ENCODE measurements at regions not wholly inside any gene's neighbourhood (a gene's known extent, or its start where the extent isn't known, plus 50 kb on each side); places are given as distances from the start of the nearest gene placed in this dataset.

DNA sequence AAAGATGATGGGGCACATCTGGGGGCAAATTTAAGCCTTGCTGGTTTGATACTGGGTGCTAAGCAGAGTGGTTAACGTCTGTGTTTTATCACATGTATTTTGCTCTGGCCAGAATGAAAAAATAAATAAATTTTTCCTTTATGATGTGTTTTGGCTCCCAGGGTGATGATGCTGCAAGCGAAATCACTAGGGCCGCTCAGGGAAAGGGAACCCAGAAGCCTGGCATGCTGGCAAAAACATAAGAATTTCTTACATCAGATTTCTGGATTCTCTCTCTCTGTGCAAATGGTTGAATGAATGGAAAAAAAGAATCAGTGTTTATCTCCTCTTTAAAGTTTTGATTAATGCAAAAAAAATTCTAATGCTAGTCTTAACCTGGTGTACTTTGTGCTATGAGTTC is 1975.2 kb upstream of the C9orf72 start:
- Histone ChIP-seq H3K27ac (ENCODE audit: extremely low read depth, low read depth, low read length) (no peak overlapping the region), H3K36me3 (ENCODE audit: control insufficient read depth in 2 of 2, insufficient read depth in 1 of 2, low read length in 2 of 2) (no peaks in the 10 kb centered on the region), H3K9me3 (ENCODE audit: control insufficient read depth, insufficient read depth, low read depth, low read length) (no peaks in the 10 kb centered on the region), H3K4me1 (ENCODE audit: control insufficient read depth, insufficient read depth, low read length) (no peaks in the 10 kb centered on the region), H3K4me3 (ENCODE audit: low read depth, low read length) (no peak overlapping the region)
- ChIA-PET POLR2A (no interaction called here), CTCF (no interaction called here)
- TF ChIP-seq, protein P1, sequence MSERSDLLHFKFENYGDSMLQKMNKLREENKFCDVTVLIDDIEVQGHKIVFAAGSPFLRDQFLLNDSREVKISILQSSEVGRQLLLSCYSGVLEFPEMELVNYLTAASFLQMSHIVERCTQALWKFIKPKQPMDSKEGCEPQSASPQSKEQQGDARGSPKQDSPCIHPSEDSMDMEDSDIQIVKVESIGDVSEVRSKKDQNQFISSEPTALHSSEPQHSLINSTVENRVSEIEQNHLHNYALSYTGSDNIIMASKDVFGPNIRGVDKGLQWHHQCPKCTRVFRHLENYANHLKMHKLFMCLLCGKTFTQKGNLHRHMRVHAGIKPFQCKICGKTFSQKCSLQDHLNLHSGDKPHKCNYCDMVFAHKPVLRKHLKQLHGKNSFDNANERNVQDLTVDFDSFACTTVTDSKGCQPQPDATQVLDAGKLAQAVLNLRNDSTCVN (tag by site-specific recombination; optimal IDR thresholded peaks at IDR 0.05): no peak
- TF ChIP-seq ZNF785 (tag by site-specific recombination; IDR thresholded peaks at IDR 0.05) (no peak), ZNF629 (tag by site-specific recombination; IDR thresholded peaks at IDR 0.05) (no peak)
- TF ChIP-seq, protein P2, sequence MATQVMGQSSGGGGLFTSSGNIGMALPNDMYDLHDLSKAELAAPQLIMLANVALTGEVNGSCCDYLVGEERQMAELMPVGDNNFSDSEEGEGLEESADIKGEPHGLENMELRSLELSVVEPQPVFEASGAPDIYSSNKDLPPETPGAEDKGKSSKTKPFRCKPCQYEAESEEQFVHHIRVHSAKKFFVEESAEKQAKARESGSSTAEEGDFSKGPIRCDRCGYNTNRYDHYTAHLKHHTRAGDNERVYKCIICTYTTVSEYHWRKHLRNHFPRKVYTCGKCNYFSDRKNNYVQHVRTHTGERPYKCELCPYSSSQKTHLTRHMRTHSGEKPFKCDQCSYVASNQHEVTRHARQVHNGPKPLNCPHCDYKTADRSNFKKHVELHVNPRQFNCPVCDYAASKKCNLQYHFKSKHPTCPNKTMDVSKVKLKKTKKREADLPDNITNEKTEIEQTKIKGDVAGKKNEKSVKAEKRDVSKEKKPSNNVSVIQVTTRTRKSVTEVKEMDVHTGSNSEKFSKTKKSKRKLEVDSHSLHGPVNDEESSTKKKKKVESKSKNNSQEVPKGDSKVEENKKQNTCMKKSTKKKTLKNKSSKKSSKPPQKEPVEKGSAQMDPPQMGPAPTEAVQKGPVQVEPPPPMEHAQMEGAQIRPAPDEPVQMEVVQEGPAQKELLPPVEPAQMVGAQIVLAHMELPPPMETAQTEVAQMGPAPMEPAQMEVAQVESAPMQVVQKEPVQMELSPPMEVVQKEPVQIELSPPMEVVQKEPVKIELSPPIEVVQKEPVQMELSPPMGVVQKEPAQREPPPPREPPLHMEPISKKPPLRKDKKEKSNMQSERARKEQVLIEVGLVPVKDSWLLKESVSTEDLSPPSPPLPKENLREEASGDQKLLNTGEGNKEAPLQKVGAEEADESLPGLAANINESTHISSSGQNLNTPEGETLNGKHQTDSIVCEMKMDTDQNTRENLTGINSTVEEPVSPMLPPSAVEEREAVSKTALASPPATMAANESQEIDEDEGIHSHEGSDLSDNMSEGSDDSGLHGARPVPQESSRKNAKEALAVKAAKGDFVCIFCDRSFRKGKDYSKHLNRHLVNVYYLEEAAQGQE (tag by site-specific recombination; IDR thresholded peaks at IDR 0.05): no peak

DNA sequence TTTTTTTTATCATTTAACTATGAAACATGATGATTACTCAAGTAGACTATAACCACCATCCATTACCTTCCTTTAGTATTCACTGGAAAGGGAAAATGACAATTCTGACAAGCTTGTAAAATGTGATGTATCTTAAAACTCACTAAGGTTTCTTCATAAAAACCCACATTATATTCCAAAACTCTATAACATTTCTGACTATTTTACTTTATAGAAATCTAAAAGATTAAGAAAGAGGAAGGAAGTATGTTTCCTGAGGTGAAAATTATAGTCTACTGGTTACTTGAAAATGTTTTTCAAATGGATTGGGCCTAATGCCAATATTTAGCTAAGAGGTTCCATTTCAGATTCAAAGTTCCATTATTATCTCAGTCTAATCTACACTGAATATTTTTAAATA is 1982.2 kb upstream of the C9orf72 start:
- H3K4me3 ChIP-seq (ENCODE audit: low read depth, low read length): no peak overlapping the region
- TF ChIP-seq ZNF335 (tag by site-specific recombination; conservative IDR thresholded peaks at IDR 0.05) (no peak), GLIS1 (tag by site-specific recombination; IDR thresholded peaks at IDR 0.05) (no peak), ZNF223 (tag by site-specific recombination; IDR thresholded peaks at IDR 0.05) (no peak)
- no peak overlapping the region for H3K27ac ChIP-seq (ENCODE audit: extremely low read depth, low read depth, low read length)
- no peaks in the 10 kb centered on the region for H3K36me3 ChIP-seq (ENCODE audit: control insufficient read depth in 2 of 2, insufficient read depth in 1 of 2, low read length in 2 of 2)
- ChIA-PET POLR2A (no interaction called here), CTCF (no interaction called here)
- H3K4me1 ChIP-seq (ENCODE audit: control insufficient read depth, insufficient read depth, low read length): no peaks in the 10 kb centered on the region
- H3K9me3 ChIP-seq (ENCODE audit: control insufficient read depth, insufficient read depth, low read depth, low read length): no peaks in the 10 kb centered on the region

DNA sequence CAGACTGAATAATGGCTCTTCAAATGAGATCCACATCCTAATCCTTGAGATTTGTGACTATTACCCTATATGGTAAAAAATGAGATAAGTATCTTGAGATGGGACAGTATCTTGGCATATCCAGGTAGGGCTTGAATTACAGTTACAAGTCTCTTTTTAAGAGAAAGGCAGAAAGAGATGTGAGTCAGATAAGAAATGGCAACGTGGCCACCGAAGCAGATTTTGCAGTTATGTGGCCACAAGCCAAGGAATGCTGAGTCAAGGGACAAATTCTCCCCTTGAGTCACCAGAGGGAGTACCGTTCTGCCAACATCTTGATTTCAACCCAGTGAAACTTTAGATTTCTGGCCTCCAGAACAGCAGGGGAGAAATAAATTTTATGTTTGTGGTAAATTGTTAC is 1983.0 kb upstream of the C9orf72 start:
- no peak overlapping the region for H3K4me3 ChIP-seq (ENCODE audit: low read depth, low read length)
- no peak overlapping the region for H3K27ac ChIP-seq (ENCODE audit: extremely low read depth, low read depth, low read length)
- H3K9me3 ChIP-seq (ENCODE audit: control insufficient read depth, insufficient read depth, low read depth, low read length): no peaks in the 10 kb centered on the region
- ChIA-PET CTCF (no interaction called here), POLR2A (no interaction called here)
- no peaks in the 10 kb centered on the region for H3K36me3 ChIP-seq (ENCODE audit: control insufficient read depth in 2 of 2, insufficient read depth in 1 of 2, low read length in 2 of 2)
- no peaks in the 10 kb centered on the region for H3K4me1 ChIP-seq (ENCODE audit: control insufficient read depth, insufficient read depth, low read length)
- TF ChIP-seq ZNF768 (tag by site-specific recombination; IDR thresholded peaks at IDR 0.05) (no peak), KLF10 (tag by site-specific recombination; IDR thresholded peaks at IDR 0.05) (no peak), ZNF311 (tag by site-specific recombination; IDR thresholded peaks at IDR 0.05; ENCODE audit: borderline replicate concordance) (no peak), ZNF433 (tag by site-specific recombination; IDR thresholded peaks at IDR 0.05; ENCODE audit: low read depth) (no peak), ZFP41 (tag by site-specific recombination; IDR thresholded peaks at IDR 0.05; ENCODE audit: borderline replicate concordance) (no peak), KLF1 (tag by site-specific recombination; IDR thresholded peaks at IDR 0.05) (no peak), ZNF776 (tag by site-specific recombination; IDR thresholded peaks at IDR 0.05; ENCODE audit: borderline replicate concordance) (no peak), ZNF585B (tag by site-specific recombination; IDR thresholded peaks at IDR 0.05) (no peak), OVOL3 (tag by site-specific recombination; IDR thresholded peaks at IDR 0.05) (no peak), MEIS1 (CRISPR knock-in tag; IDR thresholded peaks at IDR 0.05; ENCODE audit: borderline replicate concordance) (no peak), ZSCAN16 (tag by site-specific recombination; IDR thresholded peaks at IDR 0.05) (no peak), ZNF132 (tag by site-specific recombination; IDR thresholded peaks at IDR 0.05; ENCODE audit: borderline replicate concordance) (no peak), ZBTB21 (tag by site-specific recombination; IDR thresholded peaks at IDR 0.05) (no peak), ZNF214 (tag by site-specific recombination; IDR thresholded peaks at IDR 0.05; ENCODE audit: borderline replicate concordance) (no peak)
- TF ChIP-seq, protein P3, sequence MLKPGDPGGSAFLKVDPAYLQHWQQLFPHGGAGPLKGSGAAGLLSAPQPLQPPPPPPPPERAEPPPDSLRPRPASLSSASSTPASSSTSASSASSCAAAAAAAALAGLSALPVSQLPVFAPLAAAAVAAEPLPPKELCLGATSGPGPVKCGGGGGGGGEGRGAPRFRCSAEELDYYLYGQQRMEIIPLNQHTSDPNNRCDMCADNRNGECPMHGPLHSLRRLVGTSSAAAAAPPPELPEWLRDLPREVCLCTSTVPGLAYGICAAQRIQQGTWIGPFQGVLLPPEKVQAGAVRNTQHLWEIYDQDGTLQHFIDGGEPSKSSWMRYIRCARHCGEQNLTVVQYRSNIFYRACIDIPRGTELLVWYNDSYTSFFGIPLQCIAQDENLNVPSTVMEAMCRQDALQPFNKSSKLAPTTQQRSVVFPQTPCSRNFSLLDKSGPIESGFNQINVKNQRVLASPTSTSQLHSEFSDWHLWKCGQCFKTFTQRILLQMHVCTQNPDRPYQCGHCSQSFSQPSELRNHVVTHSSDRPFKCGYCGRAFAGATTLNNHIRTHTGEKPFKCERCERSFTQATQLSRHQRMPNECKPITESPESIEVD (tag by site-specific recombination; IDR thresholded peaks at IDR 0.05): no peak
- TF ChIP-seq, protein P4, sequence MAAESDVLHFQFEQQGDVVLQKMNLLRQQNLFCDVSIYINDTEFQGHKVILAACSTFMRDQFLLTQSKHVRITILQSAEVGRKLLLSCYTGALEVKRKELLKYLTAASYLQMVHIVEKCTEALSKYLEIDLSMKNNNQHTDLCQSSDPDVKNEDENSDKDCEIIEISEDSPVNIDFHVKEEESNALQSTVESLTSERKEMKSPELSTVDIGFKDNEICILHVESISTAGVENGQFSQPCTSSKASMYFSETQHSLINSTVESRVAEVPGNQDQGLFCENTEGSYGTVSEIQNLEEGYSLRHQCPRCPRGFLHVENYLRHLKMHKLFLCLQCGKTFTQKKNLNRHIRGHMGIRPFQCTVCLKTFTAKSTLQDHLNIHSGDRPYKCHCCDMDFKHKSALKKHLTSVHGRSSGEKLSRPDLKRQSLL (tag by site-specific recombination; IDR thresholded peaks at IDR 0.05): no peak
- TF ChIP-seq, protein P5, sequence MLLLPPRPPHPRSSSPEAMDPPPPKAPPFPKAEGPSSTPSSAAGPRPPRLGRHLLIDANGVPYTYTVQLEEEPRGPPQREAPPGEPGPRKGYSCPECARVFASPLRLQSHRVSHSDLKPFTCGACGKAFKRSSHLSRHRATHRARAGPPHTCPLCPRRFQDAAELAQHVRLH (tag by site-specific recombination; IDR thresholded peaks at IDR 0.05): no peak

Measured in HEK293 (cell line).